ENCODE measurements at regions not wholly inside any gene's neighbourhood (a gene's known extent, or its start where the extent isn't known, plus 50 kb on each side); places are given as distances from the start of the nearest gene placed in this dataset.

DNA sequence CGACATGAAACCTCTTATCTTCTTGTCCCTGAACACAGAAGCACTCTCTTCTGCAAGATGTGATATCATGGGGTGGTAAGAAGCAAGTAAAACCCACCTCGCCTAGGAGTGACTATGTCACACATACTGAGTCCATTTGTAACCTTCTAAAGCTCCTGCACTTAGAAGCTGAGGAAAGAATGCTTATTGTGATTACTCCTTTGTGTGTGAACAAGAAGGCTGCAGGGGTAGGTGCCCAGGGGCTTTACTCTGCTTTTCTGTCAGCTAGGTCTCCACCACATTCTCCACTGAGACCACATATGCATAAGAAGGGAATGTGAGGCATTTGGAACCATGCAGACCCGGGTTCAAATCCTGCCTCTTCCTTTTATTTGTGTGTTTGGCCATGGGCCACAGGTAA, 144.3 kb downstream of the DMRTA2 start:
- TF ChIP-seq ZNF274 (IDR thresholded peaks at IDR 0.05; ENCODE audit: borderline replicate concordance, low read depth, low read length) (no peak), FOS (IDR thresholded peaks at IDR 0.05; ENCODE audit: extremely low read depth, insufficient read length) (no peak)
